Stimulated activated naive B cell treated with anti-CD40 and anti-IgM and Interleukin-4, amounts not matched to agents 10 μg/mL and 1 μg/mL and 100 μg/mL, for 72 hours (primary cell): ENCODE measurements at regions not wholly inside any gene's neighbourhood (a gene's known extent, or its start where the extent isn't known, plus 50 kb on each side); places are given as distances from the start of the nearest gene placed in this dataset.
"Not testable (repeated sequence)": the region's sequence is repeated elsewhere in the genome, so short reads cannot be mapped to it uniquely, and the experiment has no call there.

Experiments used
- ATAC-seq, 2 donors: fragments of 150-1000 bp; cut with Tn5 transposase; replicated peaks; 2 replicates each; pipeline ENCODE4 v1.10.0; 2021; ENCODE audit warnings: moderate library complexity in 1 of 2
- DNase-seq: peaks from one replicate; pipeline ENCODE4 v3.0.0; 2021
- H3K27ac Mint-ChIP-seq: one replicate; pipeline ENCODE4 v1.8.0; 2022; ENCODE audit warnings: mild to moderate bottlenecking, mixed read lengths
- H3K27me3 Mint-ChIP-seq, 2 donors: one replicate each; pipeline ENCODE4 v1.8.0; 2022; ENCODE audit warnings: mixed read lengths in 2 of 2
- H3K36me3 Mint-ChIP-seq, 2 donors: one replicate each; pipeline ENCODE4 v1.8.0; 2022; ENCODE audit warnings: mixed read lengths in 2 of 2, mild to moderate bottlenecking in 1 of 2
- H3K4me1 Mint-ChIP-seq, 2 donors: one replicate each; pipeline ENCODE4 v1.8.0; 2022; ENCODE audit warnings: mixed read lengths in 2 of 2, mild to moderate bottlenecking in 1 of 2
- H3K4me3 Mint-ChIP-seq, 2 donors: one replicate each; pipeline ENCODE4 v1.8.0; 2022; ENCODE audit warnings: mild to moderate bottlenecking in 2 of 2, mixed read lengths in 2 of 2, moderate library complexity in 1 of 2
- H3K9me3 Mint-ChIP-seq, 2 donors: one replicate each; pipeline ENCODE4 v1.8.0; 2022; ENCODE audit warnings: mixed read lengths in 2 of 2, mild to moderate bottlenecking in 1 of 2

- Mint-ChIP-seq H3K27ac (no peak overlapping the region), H3K4me1 (no peaks in the 10 kb centered on the region), H3K9me3 (peaks cover 5 to 6% of the 10 kb centered on the region in 2 donors), H3K36me3 (no peaks in the 10 kb centered on the region), H3K4me3 (no peak overlapping the region), H3K27me3 (peaks cover 6 to 15% of the 10 kb centered on the region in 2 donors)
- no peak for DNase-seq
- no peak for ATAC-seq
Observed at GRCh38 chr2:175620106-175620505, 382.0 kb downstream of the LNPK start.

- H3K36me3 Mint-ChIP-seq, result no peaks in the 10 kb centered on the region
- no peaks in the 10 kb centered on the region for H3K4me1 Mint-ChIP-seq
- H3K27me3 Mint-ChIP-seq, result peaks cover 6 to 15% of the 10 kb centered on the region in 2 donors
- peaks cover 5 to 6% of the 10 kb centered on the region in 2 donors for H3K9me3 Mint-ChIP-seq
- H3K4me3 Mint-ChIP-seq, result no peak overlapping the region
- ATAC-seq (no peak), DNase-seq (no peak)
- H3K27ac Mint-ChIP-seq, result no peak overlapping the region
Observed at GRCh38 chr2:175619179-175620045, 382.7 kb downstream of the LNPK start.

DNA sequence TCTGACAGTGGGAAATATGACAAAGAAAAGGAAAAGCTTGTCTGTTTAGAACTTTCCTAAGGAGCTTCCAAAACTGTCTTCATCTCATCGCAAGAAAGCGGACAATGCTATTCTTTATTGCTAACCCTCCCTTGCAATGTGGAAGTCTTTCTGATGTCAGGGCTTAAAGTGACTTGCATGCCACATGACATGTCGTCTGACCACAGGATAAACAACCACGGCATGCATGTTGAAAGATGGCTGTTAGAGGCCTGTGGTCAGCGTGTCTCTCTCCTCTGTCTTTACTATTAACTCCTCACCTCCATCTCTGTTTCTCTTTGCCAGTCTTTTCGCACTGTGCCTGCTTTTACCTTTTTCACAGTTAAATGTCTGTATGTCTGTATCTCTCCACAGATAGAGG is 389.8 kb downstream of the LNPK start:
- H3K4me1 Mint-ChIP-seq, result no peaks in the 10 kb centered on the region
- no peaks in the 10 kb centered on the region for H3K27me3 Mint-ChIP-seq
- H3K4me3 Mint-ChIP-seq, result no peak overlapping the region
- ATAC-seq (no peak), DNase-seq (no peak)
- H3K36me3 Mint-ChIP-seq, result no peaks in the 10 kb centered on the region
- no peak overlapping the region for H3K27ac Mint-ChIP-seq
- no peaks in the 10 kb centered on the region for H3K9me3 Mint-ChIP-seq

- ATAC-seq (no peak), DNase-seq (no peak)
- H3K4me1 Mint-ChIP-seq, result no peaks in the 10 kb centered on the region
- no peaks in the 10 kb centered on the region for H3K27me3 Mint-ChIP-seq
- H3K36me3 Mint-ChIP-seq, result no peaks in the 10 kb centered on the region
- H3K9me3 Mint-ChIP-seq, result peaks cover 0 to 2% of the 10 kb centered on the region in 2 donors
- no peak overlapping the region for H3K27ac Mint-ChIP-seq
- no peak overlapping the region for H3K4me3 Mint-ChIP-seq
Observed at GRCh38 chr2:175606010-175606841, 395.8 kb downstream of the LNPK start.

DNA sequence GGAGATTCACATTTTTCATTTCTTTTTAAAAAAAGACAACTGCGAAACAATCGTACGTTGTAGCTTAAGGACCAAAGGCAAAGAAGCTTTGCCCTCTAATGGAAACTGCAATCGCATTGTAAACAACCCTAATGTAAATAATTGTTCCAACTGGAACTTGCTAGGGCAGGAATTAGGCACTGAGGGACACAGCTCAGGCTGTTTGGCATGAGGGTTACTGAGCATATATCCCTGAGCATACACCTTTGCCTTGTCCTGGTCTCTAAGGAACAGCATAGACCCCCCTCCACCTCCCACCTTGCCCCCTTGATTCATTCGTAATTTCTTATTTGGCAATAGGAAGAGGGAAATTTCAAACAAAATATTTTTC is 396.4 kb downstream of the LNPK start:
- Mint-ChIP-seq H3K36me3 (no peaks in the 10 kb centered on the region), H3K27me3 (no peaks in the 10 kb centered on the region), H3K27ac (no peak overlapping the region), H3K9me3 (peaks cover 0 to 2% of the 10 kb centered on the region in 2 donors), H3K4me1 (no peaks in the 10 kb centered on the region), H3K4me3 (no peak overlapping the region)
- ATAC-seq, result no peak
- no peak for DNase-seq

- Mint-ChIP-seq H3K9me3 (peaks cover 0 to 2% of the 10 kb centered on the region in 2 donors), H3K4me1 (no peaks in the 10 kb centered on the region), H3K36me3 (no peaks in the 10 kb centered on the region), H3K4me3 (no peak overlapping the region), H3K27me3 (no peaks in the 10 kb centered on the region), H3K27ac (no peak overlapping the region)
- DNase-seq (no peak), ATAC-seq (no peak)
Observed at GRCh38 chr2:175601969-175602368, 400.1 kb downstream of the LNPK start.

DNA sequence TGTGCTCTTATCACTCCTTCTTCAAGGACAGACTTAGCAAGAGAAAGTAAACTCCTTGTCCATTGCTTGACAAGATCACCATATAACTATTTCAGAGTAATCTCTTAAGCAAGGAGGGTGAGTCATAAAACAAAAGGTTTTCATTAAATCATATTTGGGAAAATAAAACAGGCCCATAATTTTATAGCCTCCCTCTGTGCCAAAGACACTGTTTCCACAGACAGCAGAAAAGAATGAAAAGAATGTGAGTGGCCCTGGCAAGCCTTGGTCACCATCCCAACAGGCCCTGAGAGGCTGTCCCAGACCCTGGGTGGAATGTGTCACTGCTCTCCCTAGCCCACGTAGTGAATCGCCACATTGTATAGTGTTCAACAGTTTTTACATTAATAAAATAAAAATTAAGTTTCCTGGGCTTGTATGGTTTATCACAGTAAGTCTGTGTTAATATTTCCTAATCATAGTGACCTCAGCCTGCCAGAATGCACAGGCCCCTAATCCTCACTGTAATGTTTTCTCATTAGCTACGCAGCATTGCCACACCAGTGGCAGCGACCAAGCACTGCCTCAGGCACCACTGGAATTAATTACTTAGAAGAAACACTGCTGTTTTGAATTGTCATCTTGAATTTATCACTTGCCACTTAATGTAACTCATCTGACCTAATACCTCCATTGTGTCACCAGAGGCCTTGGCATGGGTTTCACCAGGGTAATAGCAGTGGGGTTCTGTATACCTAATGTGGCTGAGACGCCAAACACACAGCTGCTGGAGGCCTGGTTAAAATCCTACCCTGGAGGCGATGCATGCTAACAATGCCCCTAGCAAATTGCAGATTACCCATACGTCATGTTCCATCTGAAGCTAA is 401.9 kb downstream of the LNPK start:
- Mint-ChIP-seq H3K27ac (no peak overlapping the region), H3K9me3 (peaks cover 0 to 2% of the 10 kb centered on the region in 2 donors), H3K4me1 (no peaks in the 10 kb centered on the region), H3K36me3 (no peaks in the 10 kb centered on the region), H3K27me3 (no peaks in the 10 kb centered on the region), H3K4me3 (no peak overlapping the region)
- ATAC-seq, result no peak
- no peak for DNase-seq

DNA sequence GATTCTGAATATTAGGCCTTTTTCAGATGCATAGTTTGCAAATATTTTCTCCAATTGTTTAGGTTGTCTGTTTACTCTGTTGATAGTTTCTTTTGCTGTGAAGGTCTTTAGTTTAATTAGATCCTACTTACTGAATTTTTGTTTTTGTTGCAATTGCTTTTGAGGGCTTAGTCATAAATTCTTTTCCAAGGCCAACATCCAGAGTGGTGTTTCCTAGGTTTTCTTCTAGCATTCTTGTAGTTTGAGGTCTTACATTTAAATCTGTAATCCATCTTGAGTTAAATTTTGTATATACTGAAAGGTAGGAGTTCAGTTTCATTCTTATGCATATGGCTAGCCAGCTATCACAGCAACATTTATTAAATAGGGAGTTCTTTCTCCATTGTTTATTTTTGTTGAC is 404.8 kb downstream of the LNPK start:
- Mint-ChIP-seq H3K36me3 (no peaks in the 10 kb centered on the region), H3K4me1 (no peaks in the 10 kb centered on the region), H3K9me3 (no peaks in the 10 kb centered on the region), H3K27me3 (no peaks in the 10 kb centered on the region), H3K27ac (no peak overlapping the region), H3K4me3 (no peak overlapping the region)
- no peak for DNase-seq
- ATAC-seq, result no peak

- no peak for ATAC-seq
- no peak for DNase-seq
- H3K27ac Mint-ChIP-seq, result no peak overlapping the region
- H3K4me3 Mint-ChIP-seq, result no peak overlapping the region
- no peaks in the 10 kb centered on the region for H3K27me3 Mint-ChIP-seq
- H3K36me3 Mint-ChIP-seq, result no peaks in the 10 kb centered on the region
- no peaks in the 10 kb centered on the region for H3K4me1 Mint-ChIP-seq
- H3K9me3 Mint-ChIP-seq, result no peaks in the 10 kb centered on the region
Observed at GRCh38 chr2:175595139-175595538, 406.9 kb downstream of the LNPK start.

DNA sequence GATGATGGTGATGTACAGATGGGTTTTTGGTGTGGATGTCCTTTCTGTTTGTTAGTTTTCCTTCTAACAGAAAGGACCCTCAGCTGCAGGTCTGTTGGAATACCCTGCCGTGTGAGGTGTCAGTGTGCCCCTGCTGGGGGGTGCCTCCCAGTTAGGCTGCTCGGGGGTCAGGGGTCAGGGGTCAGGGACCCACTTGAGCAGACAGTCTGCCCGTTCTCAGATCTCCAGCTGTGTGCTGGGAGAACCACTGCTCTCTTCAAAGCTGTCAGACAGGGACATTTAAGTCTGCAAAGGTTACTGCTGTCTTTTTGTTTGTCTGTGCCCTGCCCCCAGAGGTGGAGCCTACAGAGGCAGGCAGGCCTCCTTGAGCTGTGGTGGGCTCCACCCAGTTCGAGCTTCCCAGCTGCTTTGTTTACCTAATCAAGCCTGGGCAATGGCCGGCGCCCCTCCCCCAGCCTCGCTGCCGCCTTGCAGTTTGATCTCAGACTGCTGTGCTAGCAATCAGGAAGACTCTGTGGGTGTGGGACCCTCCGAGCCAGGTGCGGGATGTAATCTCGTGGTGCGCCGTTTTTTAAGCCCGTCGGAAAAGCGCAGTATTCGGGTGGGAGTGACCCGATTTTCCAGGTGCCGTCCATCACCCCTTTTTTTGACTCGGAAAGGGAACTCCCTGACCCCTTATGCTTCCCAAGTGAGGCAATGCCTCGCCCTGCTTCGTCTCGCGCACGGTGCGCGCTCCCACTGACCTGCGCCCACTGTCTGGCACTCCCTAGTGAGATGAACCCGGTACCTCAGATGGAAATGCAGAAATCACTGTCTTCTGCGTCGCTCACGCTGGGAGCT is 408.2 kb downstream of the LNPK start:
- not testable (repeated sequence) for DNase-seq, H3K9me3 Mint-ChIP-seq, ATAC-seq, H3K4me3 Mint-ChIP-seq, H3K36me3 Mint-ChIP-seq, H3K4me1 Mint-ChIP-seq, H3K27ac Mint-ChIP-seq, H3K27me3 Mint-ChIP-seq

DNA sequence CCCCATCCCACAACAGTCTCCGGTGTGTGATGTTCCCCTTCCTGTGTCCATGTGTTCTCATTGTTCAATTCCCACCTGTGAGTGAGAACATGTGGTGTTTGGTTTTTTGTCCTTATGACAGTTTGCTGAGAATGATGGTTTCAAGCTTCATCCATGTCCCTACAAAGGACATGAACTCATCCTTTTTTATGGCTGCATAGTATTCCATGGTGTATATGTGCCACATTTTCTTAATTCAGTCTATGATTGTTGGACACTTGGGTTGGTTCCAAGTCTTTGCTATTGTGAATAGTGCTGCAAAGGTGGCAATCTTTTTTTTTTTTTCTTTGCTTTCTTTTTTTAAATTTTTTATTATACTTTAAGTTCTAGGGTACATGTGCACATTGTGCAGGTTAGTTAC is 406.7 kb upstream of the ATP5MC3 start:
- not testable (repeated sequence) for H3K27me3 Mint-ChIP-seq, H3K36me3 Mint-ChIP-seq, H3K9me3 Mint-ChIP-seq, ATAC-seq, H3K4me3 Mint-ChIP-seq, H3K27ac Mint-ChIP-seq, H3K4me1 Mint-ChIP-seq, DNase-seq

- ATAC-seq (no peak), DNase-seq (no peak)
- H3K4me1 Mint-ChIP-seq, result no peaks in the 10 kb centered on the region
- no peaks in the 10 kb centered on the region for H3K27me3 Mint-ChIP-seq
- H3K4me3 Mint-ChIP-seq, result no peak overlapping the region
- H3K9me3 Mint-ChIP-seq, result no peaks in the 10 kb centered on the region
- no peak overlapping the region for H3K27ac Mint-ChIP-seq
- no peaks in the 10 kb centered on the region for H3K36me3 Mint-ChIP-seq
Observed at GRCh38 chr2:175585496-175585895, 404.0 kb upstream of the ATP5MC3 start.

DNA sequence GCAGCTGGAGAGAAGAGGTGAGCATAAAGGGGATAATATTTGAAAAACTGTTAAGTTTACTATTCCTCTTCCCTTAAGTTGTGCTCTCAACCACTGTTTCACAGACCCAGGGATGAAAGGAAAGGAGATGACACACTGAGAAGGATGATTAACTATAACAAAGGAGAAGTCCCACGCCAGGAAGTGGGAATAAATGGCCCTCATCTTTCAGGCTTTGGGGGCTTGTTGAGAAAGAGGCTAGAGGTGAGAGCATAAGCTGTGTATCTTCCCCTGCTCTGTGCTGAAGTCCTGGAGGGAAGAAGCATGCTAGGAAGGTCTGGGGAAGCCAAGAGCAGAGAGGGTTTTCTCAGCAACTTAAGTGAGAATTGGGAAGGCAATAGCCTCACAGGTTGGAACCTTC is 399.1 kb upstream of the ATP5MC3 start:
- Mint-ChIP-seq H3K9me3 (peaks cover 0 to 2% of the 10 kb centered on the region in 2 donors), H3K36me3 (peaks cover 0 to 2% of the 10 kb centered on the region in 2 donors), H3K4me1 (peaks cover 6 to 31% of the 10 kb centered on the region in 2 donors), H3K27me3 (no peaks in the 10 kb centered on the region), H3K4me3 (no peak overlapping the region), H3K27ac (no peak overlapping the region)
- DNase-seq, result no peak
- ATAC-seq, result no peak
